ENCODE measurements at regions not wholly inside any gene's neighbourhood (a gene's known extent, or its start where the extent isn't known, plus 50 kb on each side); places are given as distances from the start of the nearest gene placed in this dataset.
"Not testable (repeated sequence)": the region's sequence is repeated elsewhere in the genome, so short reads cannot be mapped to it uniquely, and the experiment has no call there.

DNA sequence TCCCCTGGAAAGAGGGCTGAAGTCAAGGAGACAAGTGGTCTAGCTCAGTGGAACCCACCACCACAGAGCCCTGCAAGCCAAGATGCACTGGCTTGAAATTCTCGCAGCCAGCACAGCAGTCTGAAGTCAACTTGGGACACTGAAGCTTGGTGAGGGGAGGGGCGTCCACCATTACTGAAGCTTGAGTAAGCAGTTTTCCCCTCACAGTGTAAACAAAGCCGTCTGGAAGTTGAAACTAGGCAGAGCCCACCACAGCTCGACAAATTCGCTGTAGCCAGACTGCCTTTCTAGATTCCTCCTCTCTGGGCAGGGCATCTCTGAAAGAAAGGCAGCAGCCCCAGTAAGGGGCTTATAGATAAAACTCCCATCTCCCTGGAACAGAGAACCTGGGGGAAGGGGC, 87.3 kb upstream of the KITLG start:
- TF ChIP-seq, protein P1, sequence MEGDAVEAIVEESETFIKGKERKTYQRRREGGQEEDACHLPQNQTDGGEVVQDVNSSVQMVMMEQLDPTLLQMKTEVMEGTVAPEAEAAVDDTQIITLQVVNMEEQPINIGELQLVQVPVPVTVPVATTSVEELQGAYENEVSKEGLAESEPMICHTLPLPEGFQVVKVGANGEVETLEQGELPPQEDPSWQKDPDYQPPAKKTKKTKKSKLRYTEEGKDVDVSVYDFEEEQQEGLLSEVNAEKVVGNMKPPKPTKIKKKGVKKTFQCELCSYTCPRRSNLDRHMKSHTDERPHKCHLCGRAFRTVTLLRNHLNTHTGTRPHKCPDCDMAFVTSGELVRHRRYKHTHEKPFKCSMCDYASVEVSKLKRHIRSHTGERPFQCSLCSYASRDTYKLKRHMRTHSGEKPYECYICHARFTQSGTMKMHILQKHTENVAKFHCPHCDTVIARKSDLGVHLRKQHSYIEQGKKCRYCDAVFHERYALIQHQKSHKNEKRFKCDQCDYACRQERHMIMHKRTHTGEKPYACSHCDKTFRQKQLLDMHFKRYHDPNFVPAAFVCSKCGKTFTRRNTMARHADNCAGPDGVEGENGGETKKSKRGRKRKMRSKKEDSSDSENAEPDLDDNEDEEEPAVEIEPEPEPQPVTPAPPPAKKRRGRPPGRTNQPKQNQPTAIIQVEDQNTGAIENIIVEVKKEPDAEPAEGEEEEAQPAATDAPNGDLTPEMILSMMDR (conservative IDR thresholded peaks at IDR 0.05 in 1 of 2, IDR thresholded peaks at IDR 0.05 in 1 of 2; ENCODE audit: extremely low read depth in 1 of 2, insufficient read depth in 1 of 2, low read depth in 1 of 2, low read length in 2 of 2) = not testable (repeated sequence)
- TF ChIP-seq EZH2 (IDR thresholded peaks at IDR 0.05; ENCODE audit: borderline replicate concordance, low read length) = not testable (repeated sequence)

Measured in mammary epithelial cell (primary cell).